ENCODE measurements at regions not wholly inside any gene's neighbourhood (a gene's known extent, or its start where the extent isn't known, plus 50 kb on each side); places are given as distances from the start of the nearest gene placed in this dataset.
"Not testable (repeated sequence)": the region's sequence is repeated elsewhere in the genome, so short reads cannot be mapped to it uniquely, and the experiment has no call there.

GRCh38 chr17:71180801-71181385 is 939.9 kb upstream of the SOX9 start:
- peak; percentile 40 for DNase-seq

DNA sequence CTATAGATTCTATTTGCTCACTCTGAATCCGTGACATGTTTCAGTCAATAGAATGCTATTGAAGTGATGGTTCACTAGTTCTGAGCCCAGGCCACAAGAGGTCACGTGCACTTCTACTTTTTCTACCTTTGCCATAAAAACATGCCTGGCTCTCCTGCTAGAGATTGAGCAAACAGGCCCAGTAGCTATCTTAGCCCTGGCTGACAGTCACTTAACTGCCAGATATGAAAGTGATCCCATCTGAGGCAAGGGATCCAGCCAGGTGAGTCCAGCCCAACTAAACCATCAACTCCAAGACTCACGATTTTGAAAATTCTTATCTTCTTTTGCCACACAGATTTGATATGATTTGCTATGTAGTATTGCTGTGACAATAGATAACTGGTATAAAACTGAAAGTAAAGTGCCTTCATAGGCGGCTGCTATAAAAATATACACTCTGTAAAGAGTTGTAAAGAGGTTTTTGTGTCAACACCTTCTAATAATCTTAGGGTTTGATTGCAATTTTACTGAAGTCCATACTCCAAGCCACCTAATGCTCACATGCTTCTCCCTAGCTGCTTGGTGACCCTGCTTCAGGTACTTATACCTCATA is 937.7 kb upstream of the SOX9 start:
- DNase-seq: no peak

DNA sequence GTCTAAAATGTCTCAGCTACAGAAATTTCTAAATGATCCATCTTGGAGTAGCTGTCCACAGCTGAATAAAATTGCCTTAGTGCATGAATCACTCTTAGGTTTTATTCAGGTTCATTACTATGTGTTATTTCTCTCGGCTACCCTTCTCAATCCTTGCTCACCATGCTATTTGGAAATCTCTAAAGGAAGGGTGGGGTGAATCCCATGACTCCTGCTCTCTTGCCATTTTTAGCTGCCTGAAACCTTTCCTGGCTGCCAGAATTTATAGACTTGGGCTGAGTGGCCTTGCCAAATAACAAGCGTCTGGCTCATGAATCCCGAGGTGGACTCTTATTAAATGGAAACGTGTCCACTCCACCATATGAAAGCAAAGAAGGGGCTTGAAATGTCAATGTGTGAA is 936.1 kb upstream of the SOX9 start:
- DNase-seq: no peak

GRCh38 chr17:71187145-71187878 is 933.5 kb upstream of the SOX9 start:
- DNase-seq: no peak

DNA sequence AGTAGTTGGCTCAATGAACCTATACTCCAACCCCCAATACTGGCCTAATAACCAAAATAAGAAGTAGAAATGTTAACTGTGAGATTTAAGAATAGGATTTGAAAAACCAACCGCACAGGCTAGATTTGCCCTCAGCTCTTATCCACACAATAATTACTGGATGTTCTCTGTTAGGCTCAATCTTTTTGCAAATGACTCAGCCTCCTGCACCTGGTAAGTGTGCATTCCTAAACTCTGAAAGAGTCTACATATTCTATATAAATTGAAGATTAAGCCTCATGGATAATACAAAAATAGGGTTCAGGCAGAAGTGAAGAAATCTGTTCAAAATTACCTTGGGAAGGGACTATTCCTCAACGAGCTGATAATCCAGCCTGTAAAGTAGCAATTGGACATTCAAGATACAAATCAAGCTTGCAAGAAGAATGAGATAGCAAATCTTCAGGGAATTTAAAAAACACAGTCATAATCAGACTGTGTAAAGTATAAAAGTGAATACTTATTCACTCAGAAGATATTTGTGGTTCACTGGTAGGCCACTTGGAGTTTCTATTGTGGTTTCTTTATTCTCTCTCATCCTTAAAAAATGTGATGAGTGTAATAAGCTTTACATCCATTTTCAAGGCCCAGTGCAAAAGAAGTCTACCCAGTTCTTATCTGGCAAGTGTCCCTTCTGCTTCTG is 931.9 kb upstream of the SOX9 start:
- DNase-seq: no peak

- DNase-seq: no peak
Observed at GRCh38 chr17:71189493-71189831, 931.4 kb upstream of the SOX9 start.

DNA sequence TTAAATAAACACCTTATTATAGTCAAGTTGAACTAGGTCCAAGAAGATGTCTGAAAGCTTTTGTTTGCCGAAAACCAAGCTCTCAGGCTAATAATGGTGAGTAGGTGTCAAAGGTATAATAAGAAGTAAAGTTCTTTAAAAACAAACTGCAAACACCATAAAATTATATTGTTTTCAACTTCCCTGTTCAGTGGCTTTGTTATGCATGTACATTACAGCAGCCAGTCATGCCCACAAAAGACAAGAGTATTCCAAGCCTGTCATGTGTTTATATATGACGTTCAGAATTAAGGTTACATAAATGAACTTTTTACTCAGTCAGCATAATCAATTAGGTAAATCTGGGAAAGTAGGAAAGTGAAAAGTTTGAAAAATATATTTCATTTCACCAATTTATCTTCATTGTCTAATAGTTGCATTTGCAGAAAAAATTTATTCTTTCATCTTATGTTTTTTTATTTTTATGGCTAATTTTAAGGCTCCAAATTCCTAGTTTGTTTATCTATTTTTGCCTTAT is 928.7 kb upstream of the SOX9 start:
- no peak for DNase-seq

GRCh38 chr17:71192848-71193247 is 928.0 kb upstream of the SOX9 start:
- DNase-seq: no peak

DNA sequence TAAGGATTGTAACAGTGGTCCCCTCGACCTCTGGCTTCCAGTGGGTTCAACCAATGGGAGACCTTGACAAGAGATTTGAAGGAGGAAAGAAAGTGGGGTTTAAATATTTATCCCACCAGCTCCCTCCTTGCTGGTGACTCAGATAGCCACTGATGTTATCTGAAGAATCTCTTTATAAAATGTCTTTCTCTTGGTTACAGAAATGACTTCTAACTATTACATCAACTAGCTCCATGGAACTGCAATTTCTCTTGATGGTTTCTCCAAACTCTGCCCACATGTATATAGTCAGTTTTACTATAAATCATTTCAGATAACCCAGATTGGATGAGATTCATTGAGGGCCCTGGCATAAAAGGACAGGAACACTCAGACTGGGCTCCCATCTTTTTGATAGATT is 920.2 kb upstream of the SOX9 start:
- no peak for DNase-seq

DNA sequence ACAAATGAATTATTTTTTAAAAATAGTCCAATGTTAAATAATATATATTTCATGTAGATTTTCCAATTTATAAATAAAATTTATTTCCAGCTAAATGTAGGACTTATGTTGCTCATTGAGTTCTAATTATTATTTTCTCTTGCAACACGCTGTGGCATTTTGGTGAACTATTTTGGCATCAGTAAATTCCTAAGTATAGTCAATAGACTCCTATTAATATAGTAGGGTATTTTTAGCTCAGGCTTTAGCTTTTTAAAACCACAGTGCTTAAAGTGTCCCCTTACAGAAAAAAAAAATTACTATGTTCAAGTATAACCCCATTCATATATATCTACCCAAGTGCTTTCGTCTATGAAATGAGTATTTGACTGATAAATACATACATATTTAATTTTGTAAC is 919.2 kb upstream of the SOX9 start:
- no peak for DNase-seq

DNA sequence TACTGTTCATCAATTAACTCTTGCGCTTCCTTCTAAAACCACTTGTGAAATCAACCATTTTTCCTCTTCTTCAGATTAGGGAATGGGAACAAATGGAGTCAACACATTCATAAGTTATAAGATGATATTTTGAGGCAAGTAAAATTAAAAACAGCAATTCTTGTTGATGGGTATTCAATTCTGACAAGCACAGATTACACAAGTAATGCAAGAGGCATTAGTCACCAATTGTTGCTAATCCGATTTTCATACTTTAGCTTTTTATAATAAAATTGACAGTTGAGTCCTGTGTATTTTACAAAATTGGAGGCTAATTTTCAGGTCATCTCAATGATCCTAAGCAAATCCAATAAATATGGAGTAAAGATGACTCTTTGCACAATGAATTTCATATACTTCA is 918.4 kb upstream of the SOX9 start:
- no peak for DNase-seq

DNA sequence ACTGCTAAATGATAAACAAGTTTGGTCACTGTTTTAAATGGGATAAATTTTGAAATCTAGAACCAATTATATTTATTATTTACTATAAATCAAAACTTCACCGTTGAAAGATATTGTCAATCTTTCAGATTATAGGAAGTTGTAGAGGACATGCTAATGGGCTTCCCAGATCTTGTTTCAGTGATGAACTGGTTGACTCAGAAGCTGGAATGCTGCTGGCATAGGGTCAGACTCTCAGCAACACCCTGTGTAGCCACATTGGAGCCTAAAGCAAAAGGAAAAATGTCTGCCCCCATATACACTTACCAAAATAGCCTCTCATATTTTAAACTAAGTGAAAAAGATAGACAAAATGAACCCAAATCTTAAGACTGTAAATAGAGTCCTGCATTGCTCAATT is 916.9 kb upstream of the SOX9 start:
- no peak for DNase-seq

DNA sequence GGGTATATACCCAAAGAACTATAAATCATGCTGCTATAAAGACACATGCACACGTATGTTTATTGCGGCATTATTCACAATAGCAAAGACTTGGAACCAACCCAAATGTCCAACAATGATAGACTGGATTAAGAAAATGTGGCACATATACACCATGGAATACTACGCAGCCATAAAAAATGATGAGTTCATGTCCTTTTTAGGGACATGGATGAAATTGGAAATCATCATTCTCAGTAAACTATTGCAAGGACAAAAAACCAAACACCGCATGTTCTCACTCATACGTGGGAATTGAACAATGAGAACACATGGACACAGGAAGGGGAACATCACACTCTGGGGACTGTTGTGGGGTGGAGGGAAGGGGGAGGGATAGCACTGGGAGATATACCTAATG is 914.9 kb upstream of the SOX9 start:
- not testable (repeated sequence) for DNase-seq

DNA sequence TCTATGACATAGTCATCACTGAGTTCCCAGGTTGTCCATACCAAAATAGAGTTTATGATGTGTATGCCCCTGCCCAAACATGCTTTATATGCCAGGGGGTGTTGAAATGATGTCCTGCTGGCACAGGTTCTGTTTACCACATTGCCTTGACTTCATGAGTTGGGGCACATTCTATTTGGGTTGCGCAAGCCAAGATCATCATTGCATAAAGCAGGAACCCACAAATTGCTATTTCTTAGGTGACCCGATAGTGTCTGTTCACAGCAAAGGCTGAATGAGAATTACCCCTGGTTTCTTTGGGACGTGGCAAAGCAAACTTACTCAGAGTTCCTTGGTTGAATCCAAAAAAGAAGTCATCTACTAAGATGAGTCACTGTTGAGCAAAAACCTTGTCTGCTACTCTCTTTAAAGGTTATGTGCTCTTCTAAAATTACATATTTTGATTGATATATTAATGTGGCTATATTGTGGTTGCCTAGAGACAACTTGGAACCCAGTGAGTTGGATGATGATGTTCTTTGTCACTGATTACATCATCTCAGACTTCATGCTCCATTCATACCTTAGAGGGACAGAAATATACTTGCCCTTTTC is 912.6 kb upstream of the SOX9 start:
- DNase-seq: no peak

GRCh38 chr17:71213936-71214335 is 906.9 kb upstream of the SOX9 start:
- DNase-seq: no peak

DNA sequence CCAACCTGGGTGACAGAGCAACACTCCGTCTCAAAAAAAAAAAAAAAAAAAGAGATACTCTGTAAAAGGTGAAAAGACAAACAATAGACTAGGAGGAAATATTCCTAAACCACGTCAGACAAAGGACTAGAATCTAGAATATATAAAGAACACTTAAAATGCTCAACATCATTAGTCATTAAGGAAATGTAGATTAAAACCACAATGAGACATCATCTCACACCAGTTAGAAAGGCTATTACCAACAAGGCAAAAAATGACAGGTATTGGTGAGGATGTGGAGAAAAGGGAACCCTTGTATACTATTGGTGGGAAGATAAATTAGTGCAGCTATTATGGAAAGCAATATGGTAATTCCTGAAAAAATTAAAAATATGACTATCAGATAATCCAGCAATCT is 903.1 kb upstream of the SOX9 start:
- no peak for DNase-seq

DNA sequence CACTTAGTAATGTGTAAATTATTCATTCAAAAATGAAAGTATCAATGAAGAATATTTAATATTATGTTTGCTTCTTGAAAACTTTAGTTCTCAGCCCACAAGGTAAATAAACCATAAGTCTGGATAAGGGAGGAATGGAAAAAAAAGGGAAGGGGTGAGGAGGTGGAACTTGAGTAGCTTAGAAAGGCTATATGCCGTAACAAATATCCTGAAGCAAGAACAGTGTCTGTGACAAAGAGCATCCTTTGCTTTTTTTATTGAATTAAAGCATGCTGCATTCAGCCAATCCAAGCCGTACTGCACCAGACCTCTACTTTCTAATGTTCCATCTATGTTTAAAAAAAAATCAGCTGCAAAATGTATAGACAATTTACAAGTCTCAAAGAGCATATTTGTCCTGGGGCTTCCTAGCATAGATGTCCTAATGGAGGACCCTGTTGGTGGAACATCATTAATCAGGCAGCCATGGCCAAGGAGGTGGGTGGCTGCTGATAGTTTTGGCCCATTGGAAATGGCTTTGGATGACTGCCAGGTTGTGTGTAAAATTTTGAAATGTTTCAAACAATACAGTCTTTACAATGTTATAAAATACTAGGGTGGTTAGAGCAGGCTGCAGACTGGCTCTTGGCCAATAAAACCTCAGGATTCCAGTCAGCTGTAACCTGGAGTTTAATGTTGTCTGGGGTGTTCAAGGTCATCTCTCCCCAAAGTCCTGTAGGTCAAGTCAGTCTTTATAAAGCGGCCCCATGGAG is 895.8 kb upstream of the SOX9 start:
- DNase-seq: no peak

- DNase-seq: no peak
Observed at GRCh38 chr17:71227841-71228240, 893.0 kb upstream of the SOX9 start.

DNA sequence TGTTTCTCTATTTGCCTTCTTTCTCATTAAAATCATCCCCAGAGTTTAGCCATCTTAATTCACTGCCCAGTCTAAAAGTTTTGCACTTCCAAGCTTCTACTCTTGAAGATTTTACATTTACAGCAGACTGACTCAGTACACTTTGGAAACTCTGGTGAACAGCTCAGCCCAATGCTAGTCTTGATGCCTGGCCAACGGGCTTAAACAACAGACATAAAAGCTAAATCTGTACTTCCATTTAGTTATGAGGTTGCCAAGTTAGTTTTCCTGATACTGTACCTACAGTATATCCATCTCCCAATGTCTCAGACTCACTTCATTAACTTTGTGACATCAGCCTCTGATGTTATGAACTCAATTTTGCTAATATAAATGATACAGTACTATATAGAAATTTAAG is 891.8 kb upstream of the SOX9 start:
- DNase-seq: no peak

DNA sequence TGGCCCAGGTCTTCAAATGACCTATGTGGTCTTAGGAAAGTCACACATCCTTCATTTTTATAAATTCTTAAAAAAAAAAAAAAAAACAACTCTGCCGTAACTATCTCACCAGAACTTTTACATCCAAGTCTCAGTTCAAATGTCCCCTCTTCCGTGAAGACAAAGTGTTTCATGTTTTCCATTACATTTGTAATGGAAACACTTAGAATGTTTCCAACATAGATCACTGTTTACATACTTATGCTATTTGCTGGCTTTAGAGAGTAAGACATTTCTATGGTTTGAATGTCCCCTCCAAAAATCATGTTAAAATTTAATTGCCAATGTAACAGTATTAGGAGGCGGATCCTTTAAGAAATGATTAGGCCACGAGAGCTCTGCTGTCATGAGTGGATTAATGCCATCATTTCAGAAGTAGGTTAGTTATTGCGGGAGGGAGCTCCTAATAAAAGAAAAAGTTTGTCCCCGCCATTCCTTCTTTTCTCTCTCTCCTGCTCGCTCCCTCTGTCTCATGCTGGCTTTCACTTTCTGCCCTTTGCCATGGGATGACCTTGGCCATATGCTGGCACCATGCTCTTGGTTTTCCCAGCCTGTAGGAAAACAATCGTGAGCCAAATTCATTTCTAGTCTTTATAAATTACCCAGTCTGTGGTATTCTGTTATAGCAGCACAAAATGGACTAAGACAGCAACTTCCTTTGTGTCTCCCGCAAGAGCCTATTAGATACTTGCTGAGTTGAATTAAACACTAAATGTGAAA is 887.8 kb upstream of the SOX9 start:
- DNase-seq: no peak

GRCh38 chr17:71234349-71234748 is 886.5 kb upstream of the SOX9 start:
- DNase-seq: no peak

All from NCI-H2171 (cell line).